Stimulated activated CD4-positive, alpha-beta T cell treated with anti-CD3 and anti-CD28 coated beads, Interleukin-1b, Interleukin-23, amount 100 ng/mL, for 4 hours (primary cell): ENCODE measurements at regions not wholly inside any gene's neighbourhood (a gene's known extent, or its start where the extent isn't known, plus 50 kb on each side); places are given as distances from the start of the nearest gene placed in this dataset.

Experiments used
- DNase-seq, 2 donors: peaks; one replicate each; pipeline ENCODE4 v3.0.0-alpha.2; 2020; ENCODE audit warnings: low read depth in 2 of 2

GRCh38 chr16:89043636-89044417, 49.8 kb upstream of the ACSF3 start:
- DNase-seq = no peak
